ENCODE measurements at regions not wholly inside any gene's neighbourhood (a gene's known extent, or its start where the extent isn't known, plus 50 kb on each side); places are given as distances from the start of the nearest gene placed in this dataset.

DNA sequence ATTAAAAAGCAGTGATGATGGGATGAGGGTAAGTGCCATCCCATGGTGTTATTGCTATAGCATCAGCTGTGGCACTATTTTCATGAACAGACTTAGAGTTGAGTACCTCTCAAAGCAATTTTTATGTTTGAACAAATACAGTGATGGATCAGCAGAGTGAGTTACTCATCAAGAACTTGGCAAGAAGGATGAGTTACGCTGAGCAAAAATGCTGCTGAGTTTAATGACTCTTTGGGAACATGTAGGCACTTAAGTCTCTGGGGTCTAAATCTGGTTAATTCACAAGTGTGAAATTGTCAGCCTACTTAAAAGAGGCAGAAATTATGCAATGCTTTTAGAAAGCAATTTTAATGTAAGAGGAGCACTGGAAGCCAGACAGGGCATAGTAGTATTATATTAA is 78.5 kb upstream of the AHI1 start:
- H2BK120ac ChIP-seq (ENCODE audit: low read depth, low read length): no peak overlapping the region
- H2AFZ ChIP-seq (ENCODE audit: low read length): no peak overlapping the region
- no peak overlapping the region for H3K18ac ChIP-seq (ENCODE audit: low read length)
- no peaks in the 10 kb centered on the region for H3K36me3 ChIP-seq (replicated peaks in 1 of 2; ENCODE audit: control insufficient read depth in 2 of 2, insufficient read depth in 2 of 2, low read length in 2 of 2)
- H3K9ac ChIP-seq (ENCODE audit: low read depth, low read length, poor library complexity): no peak overlapping the region
- no CpG with 5 or more reads among the region's 1 CpG for WGBS, 2 donors (ENCODE audit: extremely low coverage in 2 of 2, insufficient read length in 2 of 2, insufficient replicate concordance in 1 of 2)
- no peak overlapping the region for H3K4me2 ChIP-seq (ENCODE audit: insufficient read depth, low read length, poor library complexity, severe bottlenecking)
- no peaks in the 10 kb centered on the region for H3K27me3 ChIP-seq (ENCODE audit: control insufficient read depth in 3 of 3, insufficient read depth in 3 of 3, low read depth in 1 of 3, low read length in 3 of 3)
- no peak overlapping the region for H3K4ac ChIP-seq (ENCODE audit: low read length)
- H3K23ac ChIP-seq (ENCODE audit: low read depth, low read length, poor library complexity): no peak overlapping the region
- no peak overlapping the region for H2BK12ac ChIP-seq (ENCODE audit: low read length)
- H3K4me1 ChIP-seq (ENCODE audit: control insufficient read depth in 2 of 2, insufficient read depth in 1 of 2, low read depth in 1 of 2, low read length in 2 of 2): no peaks in the 10 kb centered on the region
- no peaks in the 10 kb centered on the region for H3K79me1 ChIP-seq (ENCODE audit: low read depth, low read length)
- no peak overlapping the region for H3K4me3 ChIP-seq (ENCODE audit: low read length in 2 of 2)
- no peak overlapping the region for H3K27ac ChIP-seq (replicated peaks; ENCODE audit: low read length)
- no peak overlapping the region for H4K8ac ChIP-seq (ENCODE audit: low read depth, low read length)
- no peak overlapping the region for H2AK5ac ChIP-seq (ENCODE audit: low read depth, low read length)
- no peak overlapping the region for H2BK15ac ChIP-seq (ENCODE audit: low read length)
- H4K91ac ChIP-seq (ENCODE audit: low read depth, low read length, poor library complexity): no peak overlapping the region
- no peak overlapping the region for H3K14ac ChIP-seq (ENCODE audit: low read length)
- DNase-seq (ENCODE audit: low spot score): no peak
- no peak overlapping the region for H2BK5ac ChIP-seq (ENCODE audit: low read length)
- no peaks in the 10 kb centered on the region for H3K9me3 ChIP-seq (replicated peaks in 1 of 2; ENCODE audit: control insufficient read depth in 2 of 2, insufficient read depth in 1 of 2, low read depth in 1 of 2, low read length in 2 of 2)

- no peak overlapping the region for H3K4me2 ChIP-seq (ENCODE audit: insufficient read depth, low read length, poor library complexity, severe bottlenecking)
- no peaks in the 10 kb centered on the region for H3K27me3 ChIP-seq (ENCODE audit: control insufficient read depth in 3 of 3, insufficient read depth in 3 of 3, low read depth in 1 of 3, low read length in 3 of 3)
- H2BK120ac ChIP-seq (ENCODE audit: low read depth, low read length): no peak overlapping the region
- H4K91ac ChIP-seq (ENCODE audit: low read depth, low read length, poor library complexity): no peak overlapping the region
- no peak overlapping the region for H3K23ac ChIP-seq (ENCODE audit: low read depth, low read length, poor library complexity)
- H3K9ac ChIP-seq (ENCODE audit: low read depth, low read length, poor library complexity): no peak overlapping the region
- no peak overlapping the region for H3K18ac ChIP-seq (ENCODE audit: low read length)
- H3K79me1 ChIP-seq (ENCODE audit: low read depth, low read length): no peaks in the 10 kb centered on the region
- H3K9me3 ChIP-seq (replicated peaks in 1 of 2; ENCODE audit: control insufficient read depth in 2 of 2, insufficient read depth in 1 of 2, low read depth in 1 of 2, low read length in 2 of 2): no peaks in the 10 kb centered on the region
- H2AK5ac ChIP-seq (ENCODE audit: low read depth, low read length): no peak overlapping the region
- H3K4me1 ChIP-seq (ENCODE audit: control insufficient read depth in 2 of 2, insufficient read depth in 1 of 2, low read depth in 1 of 2, low read length in 2 of 2): no peaks in the 10 kb centered on the region
- H3K36me3 ChIP-seq (replicated peaks in 1 of 2; ENCODE audit: control insufficient read depth in 2 of 2, insufficient read depth in 2 of 2, low read length in 2 of 2): no peaks in the 10 kb centered on the region
- no peak for DNase-seq (ENCODE audit: low spot score)
- no peak overlapping the region for H2BK15ac ChIP-seq (ENCODE audit: low read length)
- no peak overlapping the region for H4K8ac ChIP-seq (ENCODE audit: low read depth, low read length)
- H3K14ac ChIP-seq (ENCODE audit: low read length): no peak overlapping the region
- no peak overlapping the region for H2BK5ac ChIP-seq (ENCODE audit: low read length)
- H3K27ac ChIP-seq (replicated peaks; ENCODE audit: low read length): no peak overlapping the region
- H3K4ac ChIP-seq (ENCODE audit: low read length): no peak overlapping the region
- no peak overlapping the region for H3K4me3 ChIP-seq (ENCODE audit: low read length in 2 of 2)
- WGBS, 2 donors (ENCODE audit: extremely low coverage in 2 of 2, insufficient read length in 2 of 2, insufficient replicate concordance in 1 of 2): no CpG with 5 or more reads among the region's 1 CpG
- no peak overlapping the region for H2AFZ ChIP-seq (ENCODE audit: low read length)
- no peak overlapping the region for H2BK12ac ChIP-seq (ENCODE audit: low read length)
These were observed 79.6 kb upstream of the AHI1 start for GRCh38 chr6:135577059-135577538.

DNA sequence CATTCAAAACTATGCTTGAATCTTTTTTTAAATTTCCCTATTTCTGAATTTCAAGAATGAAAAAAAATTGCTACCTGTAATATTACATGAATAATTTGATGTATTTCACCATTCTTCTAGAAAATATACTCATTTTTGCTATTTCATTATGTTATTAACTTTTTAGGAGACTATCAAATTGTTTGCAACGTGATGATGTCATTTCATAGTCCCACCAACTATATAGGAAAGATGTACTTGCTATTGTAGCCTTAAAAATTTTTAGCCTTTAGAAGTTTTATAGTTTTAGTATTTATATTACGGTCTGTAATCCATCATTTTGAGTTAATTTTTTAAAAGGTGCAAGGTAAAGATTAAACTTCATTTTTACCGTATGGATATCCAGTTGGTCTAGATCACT is 81.4 kb upstream of the AHI1 start:
- Histone ChIP-seq H2BK12ac (ENCODE audit: low read length) (no peak overlapping the region), H3K18ac (ENCODE audit: low read length) (no peak overlapping the region), H2BK120ac (ENCODE audit: low read depth, low read length) (no peak overlapping the region), H3K36me3 (replicated peaks in 1 of 2; ENCODE audit: control insufficient read depth in 2 of 2, insufficient read depth in 2 of 2, low read length in 2 of 2) (no peaks in the 10 kb centered on the region), H2BK15ac (ENCODE audit: low read length) (no peak overlapping the region), H4K8ac (ENCODE audit: low read depth, low read length) (no peak overlapping the region), H3K9ac (ENCODE audit: low read depth, low read length, poor library complexity) (no peak overlapping the region), H3K4me1 (ENCODE audit: control insufficient read depth in 2 of 2, insufficient read depth in 1 of 2, low read depth in 1 of 2, low read length in 2 of 2) (no peaks in the 10 kb centered on the region), H2AK5ac (ENCODE audit: low read depth, low read length) (no peak overlapping the region), H3K4ac (ENCODE audit: low read length) (no peak overlapping the region), H3K14ac (ENCODE audit: low read length) (no peak overlapping the region), H3K9me3 (replicated peaks in 1 of 2; ENCODE audit: control insufficient read depth in 2 of 2, insufficient read depth in 1 of 2, low read depth in 1 of 2, low read length in 2 of 2) (no peaks in the 10 kb centered on the region), H3K4me2 (ENCODE audit: insufficient read depth, low read length, poor library complexity, severe bottlenecking) (no peak overlapping the region), H2AFZ (ENCODE audit: low read length) (no peak overlapping the region), H3K4me3 (ENCODE audit: low read length in 2 of 2) (no peak overlapping the region), H3K23ac (ENCODE audit: low read depth, low read length, poor library complexity) (no peak overlapping the region), H4K91ac (ENCODE audit: low read depth, low read length, poor library complexity) (no peak overlapping the region), H3K27me3 (ENCODE audit: control insufficient read depth in 3 of 3, insufficient read depth in 3 of 3, low read depth in 1 of 3, low read length in 3 of 3) (no peaks in the 10 kb centered on the region), H3K79me1 (ENCODE audit: low read depth, low read length) (no peaks in the 10 kb centered on the region), H3K27ac (replicated peaks; ENCODE audit: low read length) (no peak overlapping the region), H2BK5ac (ENCODE audit: low read length) (no peak overlapping the region)
- WGBS, 2 donors (ENCODE audit: extremely low coverage in 2 of 2, insufficient read length in 2 of 2, insufficient replicate concordance in 1 of 2): no CpG with 5 or more reads among the region's 3 CpGs
- DNase-seq (ENCODE audit: low spot score): no peak

DNA sequence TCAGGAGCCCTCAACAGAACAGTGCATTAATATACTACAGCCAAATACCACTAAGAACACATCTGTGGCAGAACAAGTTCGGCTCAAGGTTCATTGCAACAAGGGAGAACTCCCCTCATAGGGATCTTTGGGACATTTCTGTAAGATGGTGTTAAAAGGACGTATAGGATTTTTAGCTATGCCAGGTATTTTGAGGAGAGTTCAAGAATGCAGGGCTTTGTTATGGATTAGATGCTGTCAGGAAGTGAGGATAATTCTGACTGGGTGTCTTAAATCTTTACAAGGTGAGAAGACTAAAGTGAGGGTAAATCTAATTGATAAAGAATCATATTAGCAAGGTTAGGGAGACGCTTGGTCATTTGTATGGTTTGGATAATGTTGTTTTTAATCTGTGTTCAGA is 83.7 kb upstream of the AHI1 start:
- Histone ChIP-seq H2BK15ac (ENCODE audit: low read length) (no peak overlapping the region), H2AK5ac (ENCODE audit: low read depth, low read length) (no peak overlapping the region), H3K14ac (ENCODE audit: low read length) (no peak overlapping the region), H2BK12ac (ENCODE audit: low read length) (no peak overlapping the region), H2AFZ (ENCODE audit: low read length) (no peak overlapping the region), H3K27ac (replicated peaks; ENCODE audit: low read length) (no peak overlapping the region), H3K79me1 (ENCODE audit: low read depth, low read length) (no peaks in the 10 kb centered on the region), H3K4me2 (ENCODE audit: insufficient read depth, low read length, poor library complexity, severe bottlenecking) (no peak overlapping the region), H3K9me3 (replicated peaks in 1 of 2; ENCODE audit: control insufficient read depth in 2 of 2, insufficient read depth in 1 of 2, low read depth in 1 of 2, low read length in 2 of 2) (no peaks in the 10 kb centered on the region), H4K8ac (ENCODE audit: low read depth, low read length) (no peak overlapping the region), H3K4me3 (ENCODE audit: low read length in 2 of 2) (no peak overlapping the region), H3K4ac (ENCODE audit: low read length) (no peak overlapping the region), H4K91ac (ENCODE audit: low read depth, low read length, poor library complexity) (no peak overlapping the region), H3K36me3 (replicated peaks in 1 of 2; ENCODE audit: control insufficient read depth in 2 of 2, insufficient read depth in 2 of 2, low read length in 2 of 2) (no peaks in the 10 kb centered on the region), H3K27me3 (ENCODE audit: control insufficient read depth in 3 of 3, insufficient read depth in 3 of 3, low read depth in 1 of 3, low read length in 3 of 3) (no peaks in the 10 kb centered on the region), H3K4me1 (ENCODE audit: control insufficient read depth in 2 of 2, insufficient read depth in 1 of 2, low read depth in 1 of 2, low read length in 2 of 2) (no peaks in the 10 kb centered on the region), H3K9ac (ENCODE audit: low read depth, low read length, poor library complexity) (no peak overlapping the region), H3K23ac (ENCODE audit: low read depth, low read length, poor library complexity) (no peak overlapping the region), H2BK120ac (ENCODE audit: low read depth, low read length) (no peak overlapping the region), H3K18ac (ENCODE audit: low read length) (no peak overlapping the region), H2BK5ac (ENCODE audit: low read length) (no peak overlapping the region)
- WGBS, 2 donors (ENCODE audit: extremely low coverage in 2 of 2, insufficient read length in 2 of 2, insufficient replicate concordance in 1 of 2): no CpG with 5 or more reads among the region's 3 CpGs
- no peak for DNase-seq (ENCODE audit: low spot score)
